DOHH2 (cell line): ENCODE measurements at regions not wholly inside any gene's neighbourhood (a gene's known extent, or its start where the extent isn't known, plus 50 kb on each side); places are given as distances from the start of the nearest gene placed in this dataset.

Experiments used
- CTCF ChIP-seq: fragments of 200-600 bp; sonication (generic); IDR thresholded peaks from one replicate; pipeline ENCODE4 v1.5.1; 2014; ENCODE audit warnings: antibody characterized with exemption, mild to moderate bottlenecking, low read depth, low read length; ENCODE audit not compliant: poor library complexity, severe bottlenecking
- EZH2phosphoT487 ChIP-seq: fragments of 200-600 bp; sonication (generic); IDR thresholded peaks from 2 replicates; pipeline ENCODE4 v1.6.1; 2017; ENCODE audit warnings: borderline replicate concordance, mild to moderate bottlenecking, antibody characterized with exemption, low read length, moderate library complexity, mixed read lengths

- TF ChIP-seq CTCF (no peak), EZH2phosphoT487 (no peak)
Observed at GRCh38 chr5:63049935-63050334, 471.3 kb downstream of the LRRC70 start.
